H9 (cell line): ENCODE measurements at regions not wholly inside any gene's neighbourhood (a gene's known extent, or its start where the extent isn't known, plus 50 kb on each side); places are given as distances from the start of the nearest gene placed in this dataset.

Experiments
- DNase-seq: peaks from one replicate; pipeline ENCODE4 v3.0.0-alpha.2; 2017
- H2AFZ ChIP-seq: one replicate; pipeline ENCODE4 v1.6.1; 2013; ENCODE audit warnings: mild to moderate bottlenecking, low read length, control low read depth, moderate library complexity
- H2AK5ac ChIP-seq: 2 replicates; pipeline ENCODE4 v1.6.1; 2013; ENCODE audit warnings: low read length, control low read depth, mixed read lengths; ENCODE audit not compliant: insufficient read length
- H2BK120ac ChIP-seq: one replicate; pipeline ENCODE4 v1.6.1; 2013; ENCODE audit warnings: low read depth, mild to moderate bottlenecking, low read length, control low read depth, inconsistent platforms; ENCODE audit not compliant: poor library complexity, severe bottlenecking
- H2BK12ac ChIP-seq: 2 replicates; pipeline ENCODE4 v1.6.1; 2013; ENCODE audit warnings: low read length, control low read depth, mixed read lengths, low read depth; ENCODE audit not compliant: insufficient read length
- H2BK15ac ChIP-seq: 2 replicates; pipeline ENCODE4 v1.6.1; 2013; ENCODE audit warnings: low read depth, low read length, control low read depth
- H2BK20ac ChIP-seq: one replicate; pipeline ENCODE4 v1.6.1; 2013; ENCODE audit warnings: low read depth, mild to moderate bottlenecking, low read length, control low read depth, inconsistent platforms; ENCODE audit not compliant: poor library complexity, severe bottlenecking
- H2BK5ac ChIP-seq: 2 replicates; pipeline ENCODE4 v1.6.1; 2013; ENCODE audit warnings: low read length, control low read depth, mixed read lengths; ENCODE audit not compliant: insufficient read length
- H3K14ac ChIP-seq: 2 replicates; pipeline ENCODE4 v1.6.1; 2013; ENCODE audit warnings: low read length, control low read depth; ENCODE audit not compliant: insufficient read depth
- H3K18ac ChIP-seq: 2 replicates; pipeline ENCODE4 v1.6.1; 2013; ENCODE audit warnings: low read depth, mild to moderate bottlenecking, mixed read lengths, low read length, control low read depth; ENCODE audit not compliant: insufficient read length
- H3K23ac ChIP-seq: 2 replicates; pipeline ENCODE4 v1.6.1; 2013; ENCODE audit warnings: low read length, control low read depth, mixed read lengths, low read depth; ENCODE audit not compliant: insufficient read length
- H3K23me2 ChIP-seq: 2 replicates; pipeline ENCODE4 v1.6.1; 2013; ENCODE audit warnings: low read depth, mild to moderate bottlenecking, mixed read lengths, low read length, control low read depth; ENCODE audit not compliant: insufficient read length, poor library complexity, severe bottlenecking
- H3K27ac ChIP-seq: 2 replicates; pipeline ENCODE4 v1.5.1; 2013; ENCODE audit warnings: low read length, control low read depth, mixed read lengths, low read depth; ENCODE audit not compliant: insufficient read length
- H3K27me3 ChIP-seq: 2 replicates; pipeline ENCODE4 v1.6.1; 2013; ENCODE audit warnings: low read length, control low read depth, inconsistent platforms; ENCODE audit not compliant: insufficient read depth
- H3K4ac ChIP-seq: 2 replicates; pipeline ENCODE4 v1.6.1; 2013; ENCODE audit warnings: low read depth, mild to moderate bottlenecking, control low read depth, inconsistent platforms, low read length, moderate library complexity
- H3K4me1 ChIP-seq: 2 replicates; pipeline ENCODE4 v1.6.1; 2013; ENCODE audit warnings: low read length, control low read depth, inconsistent platforms; ENCODE audit not compliant: insufficient read depth
- H3K4me2 ChIP-seq: 2 replicates; pipeline ENCODE4 v1.6.1; 2013; ENCODE audit warnings: low read length, control low read depth, mixed read lengths; ENCODE audit not compliant: insufficient read length, insufficient read depth
- H3K56ac ChIP-seq: 2 replicates; pipeline ENCODE4 v1.6.1; 2013; ENCODE audit warnings: low read depth, mild to moderate bottlenecking, mixed read lengths, low read length, control low read depth; ENCODE audit not compliant: insufficient read length
- H3K79me1 ChIP-seq: 2 replicates; pipeline ENCODE4 v1.6.1; 2013; ENCODE audit warnings: low read depth, mild to moderate bottlenecking, moderate library complexity, low read length, control low read depth, inconsistent platforms; ENCODE audit not compliant: insufficient read depth, poor library complexity, severe bottlenecking
- H3K79me2 ChIP-seq: 2 replicates; pipeline ENCODE4 v1.6.1; 2013; ENCODE audit warnings: low read length, control low read depth, inconsistent platforms; ENCODE audit not compliant: insufficient read depth
- H3K9ac ChIP-seq: 2 replicates; pipeline ENCODE4 v1.6.1; 2013; ENCODE audit warnings: low read length, control low read depth, mixed read lengths; ENCODE audit not compliant: insufficient read length; ENCODE audit errors: extremely low read depth
- H3K9me3 ChIP-seq: one replicate; pipeline ENCODE4 v1.6.1; 2013; ENCODE audit warnings: low read depth, low read length, inconsistent platforms; ENCODE audit not compliant: control insufficient read depth
- H3T11ph ChIP-seq: one replicate; pipeline ENCODE4 v1.6.1; 2013; ENCODE audit warnings: mild to moderate bottlenecking, low read length, control low read depth, inconsistent platforms
- H4K20me1 ChIP-seq: one replicate; pipeline ENCODE4 v1.6.1; 2013; ENCODE audit not compliant: control insufficient read depth, insufficient read length, insufficient read depth
- H4K5ac ChIP-seq: 2 replicates; pipeline ENCODE4 v1.6.1; 2013; ENCODE audit warnings: low read depth, mild to moderate bottlenecking, mixed read lengths, low read length, control low read depth; ENCODE audit not compliant: insufficient read length
- H4K8ac ChIP-seq: replicated peaks from 2 replicates; pipeline ENCODE4 v1.6.1; 2013; ENCODE audit warnings: low read length, control low read depth, mixed read lengths, low read depth; ENCODE audit not compliant: insufficient read length
- H4K91ac ChIP-seq: 2 replicates; pipeline ENCODE4 v1.6.1; 2013; ENCODE audit warnings: low read depth, mild to moderate bottlenecking, moderate library complexity, mixed read lengths, low read length, control low read depth; ENCODE audit not compliant: insufficient read length
- H3K27ac Mint-ChIP-seq, 3 experiments: 2 replicates in 2 of 3; 3 replicates in 1 of 3; pipeline ENCODE4 v1.8.0; 2020 to 2021; ENCODE audit warnings: mixed read lengths in 3 of 3, mild to moderate bottlenecking in 1 of 3, moderate library complexity in 1 of 3
- H3K27me3 Mint-ChIP-seq: 2 replicates; pipeline ENCODE4 v1.8.0; 2021; ENCODE audit warnings: low read depth, mild to moderate bottlenecking, moderate library complexity, mixed read lengths
- H3K36me3 Mint-ChIP-seq, 3 experiments: 2 replicates in 2 of 3; 3 replicates in 1 of 3; pipeline ENCODE4 v1.8.0; 2020 to 2021; ENCODE audit warnings: low read depth in 3 of 3, mixed read lengths in 3 of 3; ENCODE audit not compliant: insufficient read depth in 1 of 3
- H3K4me1 Mint-ChIP-seq, 2 experiments: 2 replicates each; pipeline ENCODE4 v1.8.0; 2020; ENCODE audit warnings: mixed read lengths in 2 of 2
- H3K4me3 Mint-ChIP-seq, 2 experiments: 2 replicates in 1 of 2; 3 replicates in 1 of 2; pipeline ENCODE4 v1.8.0; 2020 to 2021; ENCODE audit warnings: mild to moderate bottlenecking in 2 of 2, mixed read lengths in 2 of 2, moderate library complexity in 1 of 2
- H3K9me3 Mint-ChIP-seq, 2 experiments: 2 replicates in 1 of 2; 3 replicates in 1 of 2; pipeline ENCODE4 v1.8.0; 2020; ENCODE audit warnings: mild to moderate bottlenecking in 2 of 2, mixed read lengths in 2 of 2, moderate library complexity in 1 of 2
- WGBS: extraction: QIAGEN DNeasy Blood & Tissue Kit; methylation state at CpG from one replicate; pipeline ENCODE4 v1.1.7; 2013; ENCODE audit warnings: missing lambda C conversion rate, low lambda C conversion rate, mixed read lengths; ENCODE audit not compliant: insufficient read length; ENCODE audit errors: extremely low coverage; 5-methylcytosine and 5-hydroxymethylcytosine counted together
- TF ChIP-seq, protein P1 (sequence below): fragments of 200-600 bp; sonication (generic); conservative IDR thresholded peaks from 3 replicates; pipeline ENCODE4 v1.8.0; 2021; ENCODE audit warnings: antibody characterized with exemption, mild to moderate bottlenecking

DNA sequence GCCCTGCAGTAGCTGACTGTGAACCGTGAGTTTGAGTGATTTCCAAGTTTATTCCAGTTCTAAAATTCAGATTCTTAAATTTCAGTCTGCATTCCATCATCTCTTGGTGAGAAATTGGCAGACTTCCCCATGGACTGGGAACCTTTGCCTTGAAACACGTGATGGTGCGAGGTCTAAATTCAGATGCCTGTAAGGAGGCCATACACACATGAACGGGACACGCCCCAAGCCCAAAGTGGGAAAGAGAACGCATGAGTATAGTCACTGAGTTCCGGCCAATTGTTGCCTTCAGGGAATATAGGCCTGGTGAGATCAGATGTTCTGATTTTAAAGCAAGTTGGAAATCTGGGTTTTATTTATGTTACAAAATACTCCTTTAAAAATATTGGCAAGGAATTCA lies 1084.4 kb upstream of the WWC1 start:
- Mint-ChIP-seq H3K27me3 (no peaks in the 10 kb centered on the region), H3K4me1 (no peaks in the 10 kb centered on the region; a peak in 2 of 4 replicates), H3K27ac (no peak overlapping the region), H3K36me3 (no peaks in the 10 kb centered on the region), H3K4me3 (no peak overlapping the region), H3K9me3 (no peaks in the 10 kb centered on the region)
- Histone ChIP-seq H4K20me1 (no peaks in the 10 kb centered on the region), H3K18ac (no peak overlapping the region), H3T11ph (no peak overlapping the region), H2BK12ac (no peak overlapping the region), H2BK20ac (no peak overlapping the region), H4K91ac (no peak overlapping the region), H3K14ac (no peak overlapping the region), H3K4me2 (no peak overlapping the region), H3K9ac (no peak overlapping the region), H3K4ac (no peak overlapping the region), H2BK15ac (no peak overlapping the region), H3K23me2 (no peaks in the 10 kb centered on the region), H3K56ac (no peak overlapping the region), H2BK120ac (no peak overlapping the region), H3K79me1 (no peaks in the 10 kb centered on the region), H4K5ac (no peak overlapping the region), H3K9me3 (no peaks in the 10 kb centered on the region), H3K4me1 (no peaks in the 10 kb centered on the region), H4K8ac (no peak overlapping the region), H3K23ac (no peak overlapping the region), H2AK5ac (no peak overlapping the region), H2AFZ (no peak overlapping the region), H2BK5ac (no peak overlapping the region), H3K27me3 (no peaks in the 10 kb centered on the region), H3K27ac (no peak overlapping the region), H3K79me2 (no peaks in the 10 kb centered on the region)
- WGBS, result no CpG with 5 or more reads among the region's 7 CpGs
- no peak for DNase-seq
- TF ChIP-seq, protein P1, sequence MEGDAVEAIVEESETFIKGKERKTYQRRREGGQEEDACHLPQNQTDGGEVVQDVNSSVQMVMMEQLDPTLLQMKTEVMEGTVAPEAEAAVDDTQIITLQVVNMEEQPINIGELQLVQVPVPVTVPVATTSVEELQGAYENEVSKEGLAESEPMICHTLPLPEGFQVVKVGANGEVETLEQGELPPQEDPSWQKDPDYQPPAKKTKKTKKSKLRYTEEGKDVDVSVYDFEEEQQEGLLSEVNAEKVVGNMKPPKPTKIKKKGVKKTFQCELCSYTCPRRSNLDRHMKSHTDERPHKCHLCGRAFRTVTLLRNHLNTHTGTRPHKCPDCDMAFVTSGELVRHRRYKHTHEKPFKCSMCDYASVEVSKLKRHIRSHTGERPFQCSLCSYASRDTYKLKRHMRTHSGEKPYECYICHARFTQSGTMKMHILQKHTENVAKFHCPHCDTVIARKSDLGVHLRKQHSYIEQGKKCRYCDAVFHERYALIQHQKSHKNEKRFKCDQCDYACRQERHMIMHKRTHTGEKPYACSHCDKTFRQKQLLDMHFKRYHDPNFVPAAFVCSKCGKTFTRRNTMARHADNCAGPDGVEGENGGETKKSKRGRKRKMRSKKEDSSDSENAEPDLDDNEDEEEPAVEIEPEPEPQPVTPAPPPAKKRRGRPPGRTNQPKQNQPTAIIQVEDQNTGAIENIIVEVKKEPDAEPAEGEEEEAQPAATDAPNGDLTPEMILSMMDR, result no peak
